WTC11 (cell line): ENCODE measurements at regions not wholly inside any gene's neighbourhood (a gene's known extent, or its start where the extent isn't known, plus 50 kb on each side); places are given as distances from the start of the nearest gene placed in this dataset.

ENCODE experiments used
- ATAC-seq: fragments of 200-7000 bp; cut with Tn5 transposase; 2 replicates; pipeline ENCODE4 v1.10.0; 2021; ENCODE audit warnings: mild to moderate bottlenecking, moderate library complexity
- CTCF ChIA-PET: fragments of 300-600 bp; sonication (Branson Sonifier 250); formaldehyde crosslinking; loops from one replicate; lab custom pipeline; 2021; ENCODE audit warnings: antibody characterized with exemption; lab: Charles Lee
- POLR2A ChIA-PET: fragments of 350-600 bp; sonication (Branson Sonifier 250); formaldehyde crosslinking; loops from one replicate; lab custom pipeline; 2021; ENCODE audit warnings: antibody characterized with exemption; lab: Charles Lee
- DNase-seq: peaks from one replicate; pipeline ENCODE4 v3.0.0; 2021; ENCODE audit warnings: low spot score
- H3K27ac Mint-ChIP-seq: 2 replicates; pipeline ENCODE4 v1.8.0; 2021; ENCODE audit warnings: mixed read lengths
- H3K27me3 Mint-ChIP-seq: 2 replicates; pipeline ENCODE4 v1.8.0; 2021; ENCODE audit warnings: low read depth, mild to moderate bottlenecking, moderate library complexity, mixed read lengths
- H3K36me3 Mint-ChIP-seq: 2 replicates; pipeline ENCODE4 v1.8.0; 2021; ENCODE audit warnings: mixed read lengths
- H3K4me1 Mint-ChIP-seq: 2 replicates; pipeline ENCODE4 v1.8.0; 2022; ENCODE audit warnings: mixed read lengths
- H3K4me3 Mint-ChIP-seq: 2 replicates; pipeline ENCODE4 v1.8.0; 2021; ENCODE audit warnings: mild to moderate bottlenecking, moderate library complexity, mixed read lengths
- H3K9me3 Mint-ChIP-seq: 2 replicates; pipeline ENCODE4 v1.8.0; 2021; ENCODE audit warnings: mixed read lengths
- EMX1 ChIP-seq: fragments of 250-450 bp; sonication (Bioruptor Pico); IDR thresholded peaks from 2 replicates; pipeline ENCODE4 v1.8.0; 2021; ENCODE audit warnings: mild to moderate bottlenecking
- ESRRA ChIP-seq: sonication (generic); formaldehyde crosslinking; IDR thresholded peaks from 2 replicates; pipeline ENCODE4 v1.8.1; 2022; ENCODE audit warnings: mild to moderate bottlenecking, missing genetic modification reagents, borderline replicate concordance
- GABPB1 ChIP-seq: sonication (generic); formaldehyde crosslinking; IDR thresholded peaks from 2 replicates; pipeline ENCODE4 v1.8.1; 2023; ENCODE audit warnings: mild to moderate bottlenecking, missing genetic modification reagents
- GRHL2 ChIP-seq: fragments of 250-450 bp; sonication (Bioruptor Pico); IDR thresholded peaks from 2 replicates; pipeline ENCODE4 v1.8.0; 2022; ENCODE audit warnings: mild to moderate bottlenecking, moderate library complexity; ENCODE audit not compliant: insufficient replicate concordance, severe bottlenecking
- JUN ChIP-seq: sonication (generic); formaldehyde crosslinking; IDR thresholded peaks from 2 replicates; pipeline ENCODE4 v1.8.0; 2023; ENCODE audit warnings: mild to moderate bottlenecking, missing genetic modification reagents
- MYBL2 ChIP-seq: sonication (generic); formaldehyde crosslinking; IDR thresholded peaks from 2 replicates; pipeline ENCODE4 v1.8.1; 2023; ENCODE audit warnings: mild to moderate bottlenecking, moderate library complexity, missing genetic modification reagents
- NFATC4 ChIP-seq: fragments of 250-450 bp; sonication (Bioruptor Pico); IDR thresholded peaks from 2 replicates; pipeline ENCODE4 v1.9.0; 2021; ENCODE audit warnings: mild to moderate bottlenecking
- OVOL2 ChIP-seq: fragments of 250-450 bp; sonication (Bioruptor Pico); IDR thresholded peaks from 2 replicates; pipeline ENCODE4 v1.9.0; 2021; ENCODE audit warnings: mild to moderate bottlenecking, borderline replicate concordance
- SOX15 ChIP-seq: fragments of 250-450 bp; sonication (Bioruptor Pico); IDR thresholded peaks from 2 replicates; pipeline ENCODE4 v1.9.0; 2021; ENCODE audit warnings: mild to moderate bottlenecking
- TEAD1 ChIP-seq: sonication (generic); formaldehyde crosslinking; IDR thresholded peaks from 2 replicates; pipeline ENCODE4 v1.8.0; 2022; ENCODE audit warnings: mild to moderate bottlenecking, missing genetic modification reagents
- ZNF671 ChIP-seq: fragments of 250-450 bp; sonication (Bioruptor Pico); IDR thresholded peaks from 2 replicates; pipeline ENCODE4 v1.8.0; 2021; ENCODE audit warnings: mild to moderate bottlenecking
- TF ChIP-seq, protein P1 (sequence below): fragments of 250-450 bp; sonication (Bioruptor Pico); conservative IDR thresholded peaks from 2 replicates; pipeline ENCODE4 v1.9.0; 2021; ENCODE audit warnings: mild to moderate bottlenecking
- TF ChIP-seq, protein P2 (sequence below): sonication (generic); formaldehyde crosslinking; IDR thresholded peaks from 2 replicates; pipeline ENCODE4 v1.8.1; 2022; ENCODE audit warnings: low read depth, missing genetic modification reagents, borderline replicate concordance
- TF ChIP-seq, protein P3 (sequence below): sonication (generic); formaldehyde crosslinking; IDR thresholded peaks from 2 replicates; pipeline ENCODE4 v1.8.0; 2022; ENCODE audit warnings: mild to moderate bottlenecking, missing genetic modification reagents
- TF ChIP-seq, protein P4 (sequence below): sonication (generic); formaldehyde crosslinking; IDR thresholded peaks from 2 replicates; pipeline ENCODE4 v1.8.0; 2023; ENCODE audit warnings: mild to moderate bottlenecking, missing genetic modification reagents
- TF ChIP-seq, protein P5 (sequence below): fragments of 250-450 bp; sonication (Bioruptor Pico); IDR thresholded peaks from 2 replicates; pipeline ENCODE4 v2.1.2; 2022; ENCODE audit warnings: mild to moderate bottlenecking, moderate library complexity
- TF ChIP-seq, protein P6 (sequence below): sonication (generic); formaldehyde crosslinking; conservative IDR thresholded peaks from 2 replicates; pipeline ENCODE4 v1.8.1; 2023; ENCODE audit warnings: mild to moderate bottlenecking, low read depth, missing genetic modification reagents, moderate library complexity
- TF ChIP-seq, protein P7 (sequence below): fragments of 250-450 bp; sonication (Bioruptor Pico); IDR thresholded peaks from 2 replicates; pipeline ENCODE4 v1.9.0; 2021; ENCODE audit warnings: mild to moderate bottlenecking

DNA sequence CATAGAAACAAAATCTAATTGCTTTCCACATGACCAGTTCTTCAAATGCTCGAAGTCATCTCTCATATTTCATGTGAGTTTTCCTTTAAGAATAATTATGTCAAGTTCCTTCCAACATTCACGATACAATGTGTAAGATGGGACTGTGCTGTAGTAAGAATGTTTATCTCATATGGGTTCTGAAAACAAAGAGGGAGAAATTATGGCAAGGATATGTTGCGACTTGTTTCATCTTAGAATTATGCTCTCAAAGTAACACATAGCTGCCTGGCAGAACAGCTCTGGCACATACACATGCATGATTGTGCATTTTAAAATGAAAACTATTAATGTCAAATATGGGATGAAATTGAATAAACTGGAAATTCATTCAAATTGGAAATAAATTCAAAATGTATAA lies 314.8 kb upstream of the ACVR2A start (continued):
- TF ChIP-seq, protein P1, sequence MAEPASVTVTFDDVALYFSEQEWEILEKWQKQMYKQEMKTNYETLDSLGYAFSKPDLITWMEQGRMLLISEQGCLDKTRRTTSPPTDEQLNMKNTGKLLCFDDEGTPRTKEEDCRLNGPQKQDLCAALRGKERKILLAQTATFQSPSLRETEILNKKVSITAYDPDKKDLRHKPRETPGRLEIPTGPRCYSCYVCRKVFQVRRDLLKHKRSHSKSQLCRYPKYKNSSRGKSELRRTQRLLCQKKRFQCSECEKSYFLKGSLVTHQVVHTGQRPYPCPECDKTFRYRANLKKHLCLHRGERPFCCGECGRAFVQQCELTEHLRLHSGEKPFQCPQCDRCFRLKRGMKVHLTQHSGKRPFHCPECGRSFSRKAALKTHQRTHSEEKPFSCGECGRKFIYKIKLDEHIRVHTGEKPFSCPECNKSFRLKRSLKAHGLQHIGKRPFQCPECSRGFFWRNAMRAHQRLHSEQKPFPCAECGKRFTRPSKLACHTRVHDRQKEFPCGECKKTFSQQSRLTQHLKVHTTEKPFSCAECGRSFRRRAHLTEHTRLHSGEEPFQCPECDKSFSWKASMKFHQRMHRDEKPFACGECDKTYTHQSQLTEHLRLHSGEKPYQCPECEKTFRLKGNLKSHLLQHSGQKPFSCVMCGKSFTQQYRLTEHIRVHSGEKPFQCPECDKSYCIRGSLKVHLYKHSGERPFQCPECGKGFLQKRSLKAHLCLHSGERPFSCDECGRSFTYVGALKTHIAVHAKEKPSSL (CRISPR knock-in tag), result no peak
- no peak for TF ChIP-seq JUN (CRISPR knock-in tag)
- TF ChIP-seq, protein P2, sequence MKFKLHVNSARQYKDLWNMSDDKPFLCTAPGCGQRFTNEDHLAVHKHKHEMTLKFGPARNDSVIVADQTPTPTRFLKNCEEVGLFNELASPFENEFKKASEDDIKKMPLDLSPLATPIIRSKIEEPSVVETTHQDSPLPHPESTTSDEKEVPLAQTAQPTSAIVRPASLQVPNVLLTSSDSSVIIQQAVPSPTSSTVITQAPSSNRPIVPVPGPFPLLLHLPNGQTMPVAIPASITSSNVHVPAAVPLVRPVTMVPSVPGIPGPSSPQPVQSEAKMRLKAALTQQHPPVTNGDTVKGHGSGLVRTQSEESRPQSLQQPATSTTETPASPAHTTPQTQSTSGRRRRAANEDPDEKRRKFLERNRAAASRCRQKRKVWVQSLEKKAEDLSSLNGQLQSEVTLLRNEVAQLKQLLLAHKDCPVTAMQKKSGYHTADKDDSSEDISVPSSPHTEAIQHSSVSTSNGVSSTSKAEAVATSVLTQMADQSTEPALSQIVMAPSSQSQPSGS (CRISPR knock-in tag), result no peak

DNA sequence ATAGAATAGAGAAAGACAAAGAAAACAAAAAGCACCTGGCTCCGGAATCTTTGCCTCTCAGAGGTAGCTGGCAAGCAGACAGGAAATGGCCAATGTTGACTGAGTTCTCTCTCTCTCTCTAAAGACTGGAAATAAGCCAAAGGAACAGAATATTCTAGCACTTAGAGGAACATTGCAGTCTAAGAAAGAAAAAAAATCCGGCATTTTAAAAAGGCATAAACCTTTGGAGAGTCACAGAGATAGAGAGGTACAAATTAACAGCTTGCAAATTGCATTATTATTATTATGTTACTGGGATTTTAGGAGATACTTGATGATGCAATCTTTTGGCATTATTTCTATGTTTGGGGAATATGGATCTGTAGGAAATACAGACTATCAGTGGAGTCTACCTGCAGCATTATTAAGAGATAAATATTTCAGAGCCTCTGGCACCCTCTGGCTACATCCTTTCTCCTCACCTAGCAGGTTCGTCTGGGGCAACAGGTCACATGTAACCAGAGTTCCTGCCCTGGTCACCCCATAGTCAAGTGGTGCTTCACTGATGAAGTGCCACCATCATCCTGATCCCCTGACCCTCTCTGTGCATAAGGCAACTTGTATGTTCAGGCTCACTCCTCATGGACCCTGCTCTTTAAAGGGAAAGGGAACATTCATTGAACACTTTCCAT lies 318.9 kb upstream of the ACVR2A start:
- POLR2A ChIA-PET, result no interaction called here
- Mint-ChIP-seq H3K36me3 (no peaks in the 10 kb centered on the region), H3K4me3 (no peak overlapping the region), H3K27ac (no peak overlapping the region), H3K27me3 (no peaks in the 10 kb centered on the region), H3K4me1 (peaks cover 8% of the 10 kb centered on the region), H3K9me3 (peaks cover 8% of the 10 kb centered on the region)
- ATAC-seq (no peak), DNase-seq (no peak)
- TF ChIP-seq ZNF671 (CRISPR knock-in tag), result no peak
- TF ChIP-seq, protein P3, sequence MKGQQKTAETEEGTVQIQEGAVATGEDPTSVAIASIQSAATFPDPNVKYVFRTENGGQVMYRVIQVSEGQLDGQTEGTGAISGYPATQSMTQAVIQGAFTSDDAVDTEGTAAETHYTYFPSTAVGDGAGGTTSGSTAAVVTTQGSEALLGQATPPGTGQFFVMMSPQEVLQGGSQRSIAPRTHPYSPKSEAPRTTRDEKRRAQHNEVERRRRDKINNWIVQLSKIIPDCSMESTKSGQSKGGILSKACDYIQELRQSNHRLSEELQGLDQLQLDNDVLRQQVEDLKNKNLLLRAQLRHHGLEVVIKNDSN (CRISPR knock-in tag), result no peak
- no peak for TF ChIP-seq OVOL2
- TF ChIP-seq ESRRA (CRISPR knock-in tag), result no peak
- TF ChIP-seq NFATC4 (CRISPR knock-in tag), result no peak
- TF ChIP-seq, protein P4, sequence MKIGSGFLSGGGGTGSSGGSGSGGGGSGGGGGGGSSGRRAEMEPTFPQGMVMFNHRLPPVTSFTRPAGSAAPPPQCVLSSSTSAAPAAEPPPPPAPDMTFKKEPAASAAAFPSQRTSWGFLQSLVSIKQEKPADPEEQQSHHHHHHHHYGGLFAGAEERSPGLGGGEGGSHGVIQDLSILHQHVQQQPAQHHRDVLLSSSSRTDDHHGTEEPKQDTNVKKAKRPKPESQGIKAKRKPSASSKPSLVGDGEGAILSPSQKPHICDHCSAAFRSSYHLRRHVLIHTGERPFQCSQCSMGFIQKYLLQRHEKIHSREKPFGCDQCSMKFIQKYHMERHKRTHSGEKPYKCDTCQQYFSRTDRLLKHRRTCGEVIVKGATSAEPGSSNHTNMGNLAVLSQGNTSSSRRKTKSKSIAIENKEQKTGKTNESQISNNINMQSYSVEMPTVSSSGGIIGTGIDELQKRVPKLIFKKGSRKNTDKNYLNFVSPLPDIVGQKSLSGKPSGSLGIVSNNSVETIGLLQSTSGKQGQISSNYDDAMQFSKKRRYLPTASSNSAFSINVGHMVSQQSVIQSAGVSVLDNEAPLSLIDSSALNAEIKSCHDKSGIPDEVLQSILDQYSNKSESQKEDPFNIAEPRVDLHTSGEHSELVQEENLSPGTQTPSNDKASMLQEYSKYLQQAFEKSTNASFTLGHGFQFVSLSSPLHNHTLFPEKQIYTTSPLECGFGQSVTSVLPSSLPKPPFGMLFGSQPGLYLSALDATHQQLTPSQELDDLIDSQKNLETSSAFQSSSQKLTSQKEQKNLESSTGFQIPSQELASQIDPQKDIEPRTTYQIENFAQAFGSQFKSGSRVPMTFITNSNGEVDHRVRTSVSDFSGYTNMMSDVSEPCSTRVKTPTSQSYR (CRISPR knock-in tag), result no peak
- TF ChIP-seq GABPB1 (CRISPR knock-in tag), result no peak
- TF ChIP-seq, protein P5, sequence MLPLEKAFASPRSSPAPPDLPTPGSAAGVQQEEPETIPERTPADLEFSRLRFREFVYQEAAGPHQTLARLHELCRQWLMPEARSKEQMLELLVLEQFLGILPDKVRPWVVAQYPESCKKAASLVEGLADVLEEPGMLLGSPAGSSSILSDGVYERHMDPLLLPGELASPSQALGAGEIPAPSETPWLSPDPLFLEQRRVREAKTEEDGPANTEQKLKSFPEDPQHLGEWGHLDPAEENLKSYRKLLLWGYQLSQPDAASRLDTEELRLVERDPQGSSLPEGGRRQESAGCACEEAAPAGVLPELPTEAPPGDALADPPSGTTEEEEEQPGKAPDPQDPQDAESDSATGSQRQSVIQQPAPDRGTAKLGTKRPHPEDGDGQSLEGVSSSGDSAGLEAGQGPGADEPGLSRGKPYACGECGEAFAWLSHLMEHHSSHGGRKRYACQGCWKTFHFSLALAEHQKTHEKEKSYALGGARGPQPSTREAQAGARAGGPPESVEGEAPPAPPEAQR, result no peak
- TF ChIP-seq TEAD1 (CRISPR knock-in tag), result no peak
- no peak for TF ChIP-seq SOX15 (CRISPR knock-in tag)
- TF ChIP-seq, protein P6, sequence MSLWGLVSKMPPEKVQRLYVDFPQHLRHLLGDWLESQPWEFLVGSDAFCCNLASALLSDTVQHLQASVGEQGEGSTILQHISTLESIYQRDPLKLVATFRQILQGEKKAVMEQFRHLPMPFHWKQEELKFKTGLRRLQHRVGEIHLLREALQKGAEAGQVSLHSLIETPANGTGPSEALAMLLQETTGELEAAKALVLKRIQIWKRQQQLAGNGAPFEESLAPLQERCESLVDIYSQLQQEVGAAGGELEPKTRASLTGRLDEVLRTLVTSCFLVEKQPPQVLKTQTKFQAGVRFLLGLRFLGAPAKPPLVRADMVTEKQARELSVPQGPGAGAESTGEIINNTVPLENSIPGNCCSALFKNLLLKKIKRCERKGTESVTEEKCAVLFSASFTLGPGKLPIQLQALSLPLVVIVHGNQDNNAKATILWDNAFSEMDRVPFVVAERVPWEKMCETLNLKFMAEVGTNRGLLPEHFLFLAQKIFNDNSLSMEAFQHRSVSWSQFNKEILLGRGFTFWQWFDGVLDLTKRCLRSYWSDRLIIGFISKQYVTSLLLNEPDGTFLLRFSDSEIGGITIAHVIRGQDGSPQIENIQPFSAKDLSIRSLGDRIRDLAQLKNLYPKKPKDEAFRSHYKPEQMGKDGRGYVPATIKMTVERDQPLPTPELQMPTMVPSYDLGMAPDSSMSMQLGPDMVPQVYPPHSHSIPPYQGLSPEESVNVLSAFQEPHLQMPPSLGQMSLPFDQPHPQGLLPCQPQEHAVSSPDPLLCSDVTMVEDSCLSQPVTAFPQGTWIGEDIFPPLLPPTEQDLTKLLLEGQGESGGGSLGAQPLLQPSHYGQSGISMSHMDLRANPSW (CRISPR knock-in tag), result no peak
- TF ChIP-seq, protein P7, sequence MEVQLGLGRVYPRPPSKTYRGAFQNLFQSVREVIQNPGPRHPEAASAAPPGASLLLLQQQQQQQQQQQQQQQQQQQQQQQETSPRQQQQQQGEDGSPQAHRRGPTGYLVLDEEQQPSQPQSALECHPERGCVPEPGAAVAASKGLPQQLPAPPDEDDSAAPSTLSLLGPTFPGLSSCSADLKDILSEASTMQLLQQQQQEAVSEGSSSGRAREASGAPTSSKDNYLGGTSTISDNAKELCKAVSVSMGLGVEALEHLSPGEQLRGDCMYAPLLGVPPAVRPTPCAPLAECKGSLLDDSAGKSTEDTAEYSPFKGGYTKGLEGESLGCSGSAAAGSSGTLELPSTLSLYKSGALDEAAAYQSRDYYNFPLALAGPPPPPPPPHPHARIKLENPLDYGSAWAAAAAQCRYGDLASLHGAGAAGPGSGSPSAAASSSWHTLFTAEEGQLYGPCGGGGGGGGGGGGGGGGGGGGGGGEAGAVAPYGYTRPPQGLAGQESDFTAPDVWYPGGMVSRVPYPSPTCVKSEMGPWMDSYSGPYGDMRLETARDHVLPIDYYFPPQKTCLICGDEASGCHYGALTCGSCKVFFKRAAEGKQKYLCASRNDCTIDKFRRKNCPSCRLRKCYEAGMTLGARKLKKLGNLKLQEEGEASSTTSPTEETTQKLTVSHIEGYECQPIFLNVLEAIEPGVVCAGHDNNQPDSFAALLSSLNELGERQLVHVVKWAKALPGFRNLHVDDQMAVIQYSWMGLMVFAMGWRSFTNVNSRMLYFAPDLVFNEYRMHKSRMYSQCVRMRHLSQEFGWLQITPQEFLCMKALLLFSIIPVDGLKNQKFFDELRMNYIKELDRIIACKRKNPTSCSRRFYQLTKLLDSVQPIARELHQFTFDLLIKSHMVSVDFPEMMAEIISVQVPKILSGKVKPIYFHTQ (CRISPR knock-in tag), result no peak
- no peak for TF ChIP-seq MYBL2 (CRISPR knock-in tag)
- TF ChIP-seq GRHL2, result no peak
- TF ChIP-seq EMX1 (CRISPR knock-in tag), result no peak
- CTCF ChIA-PET, result no interaction called here
